ENCODE measurements at regions not wholly inside any gene's neighbourhood (a gene's known extent, or its start where the extent isn't known, plus 50 kb on each side); places are given as distances from the start of the nearest gene placed in this dataset.

GRCh38 chr22:27401321-27401720 lies 400.2 kb downstream of the MN1 start:
- no peak overlapping the region for H3K27ac ChIP-seq (ENCODE audit: low read depth in 1 of 2, low read length in 1 of 2)
- no peak for DNase-seq (ENCODE audit: low read depth in 6 of 9, low spot score in 9 of 9)
- no peaks in the 10 kb centered on the region for H3K36me3 ChIP-seq (ENCODE audit: control insufficient read depth in 2 of 2, insufficient read depth in 2 of 2, low read length in 1 of 2)
- 88% methylated on average over 3 of the region's 3 CpGs for WGBS
- no peaks in the 10 kb centered on the region for H3K27me3 ChIP-seq (ENCODE audit: control insufficient read depth in 2 of 2, insufficient read depth in 1 of 2, low read length in 1 of 2)
- H3K9me3 ChIP-seq (ENCODE audit: control insufficient read depth in 2 of 2, insufficient read depth in 1 of 2, low read length in 1 of 2), result no peaks in the 10 kb centered on the region
- no peaks in the 10 kb centered on the region for H3K4me1 ChIP-seq (ENCODE audit: control insufficient read depth in 2 of 2, insufficient read depth in 2 of 2, low read length in 2 of 2)
- H3K4me3 ChIP-seq (ENCODE audit: low read length in 2 of 2), result no peak overlapping the region

- H3K36me3 ChIP-seq (ENCODE audit: control insufficient read depth in 2 of 2, insufficient read depth in 2 of 2, low read length in 1 of 2), result no peaks in the 10 kb centered on the region
- H3K27ac ChIP-seq (ENCODE audit: low read depth in 1 of 2, low read length in 1 of 2), result no peak overlapping the region
- H3K4me1 ChIP-seq (ENCODE audit: control insufficient read depth in 2 of 2, insufficient read depth in 2 of 2, low read length in 2 of 2), result no peaks in the 10 kb centered on the region
- no peaks in the 10 kb centered on the region for H3K27me3 ChIP-seq (ENCODE audit: control insufficient read depth in 2 of 2, insufficient read depth in 1 of 2, low read length in 1 of 2)
- no peak overlapping the region for H3K4me3 ChIP-seq (ENCODE audit: low read length in 2 of 2)
- no peaks in the 10 kb centered on the region for H3K9me3 ChIP-seq (ENCODE audit: control insufficient read depth in 2 of 2, insufficient read depth in 1 of 2, low read length in 1 of 2)
- DNase-seq (ENCODE audit: low read depth in 6 of 9, low spot score in 9 of 9), result no peak
- WGBS, result 89% methylated on average over 5 of the region's 5 CpGs
Measured at GRCh38 chr22:27404441-27404840, 397.1 kb downstream of the MN1 start.

- 68% methylated on average over 10 of the region's 10 CpGs for whole genome bisulfite sequencing
Measured at GRCh38 chr22:27405672-27406388, 395.7 kb downstream of the MN1 start.

GRCh38 chr22:27406389-27406861 lies 395.1 kb downstream of the MN1 start:
- no peak overlapping the region for H3K27ac ChIP-seq (ENCODE audit: low read depth in 1 of 2, low read length in 1 of 2)
- no peaks in the 10 kb centered on the region for H3K36me3 ChIP-seq (ENCODE audit: control insufficient read depth in 2 of 2, insufficient read depth in 2 of 2, low read length in 1 of 2)
- WGBS, result 97% methylated on average over 2 of the region's 2 CpGs
- no peaks in the 10 kb centered on the region for H3K27me3 ChIP-seq (ENCODE audit: control insufficient read depth in 2 of 2, insufficient read depth in 1 of 2, low read length in 1 of 2)
- no peaks in the 10 kb centered on the region for H3K4me1 ChIP-seq (ENCODE audit: control insufficient read depth in 2 of 2, insufficient read depth in 2 of 2, low read length in 2 of 2)
- no peaks in the 10 kb centered on the region for H3K9me3 ChIP-seq (ENCODE audit: control insufficient read depth in 2 of 2, insufficient read depth in 1 of 2, low read length in 1 of 2)
- H3K4me3 ChIP-seq (ENCODE audit: low read length in 2 of 2), result no peak overlapping the region
- DNase-seq (ENCODE audit: low read depth in 6 of 9, low spot score in 9 of 9), result no peak

More at GRCh38 chr22:27405672-27406388, 395.7 kb downstream of the MN1 start:
- Histone ChIP-seq H3K4me3 (ENCODE audit: low read length in 2 of 2) (no peak overlapping the region), H3K36me3 (ENCODE audit: control insufficient read depth in 2 of 2, insufficient read depth in 2 of 2, low read length in 1 of 2) (no peaks in the 10 kb centered on the region), H3K27ac (ENCODE audit: low read depth in 1 of 2, low read length in 1 of 2) (no peak overlapping the region), H3K4me1 (ENCODE audit: control insufficient read depth in 2 of 2, insufficient read depth in 2 of 2, low read length in 2 of 2) (no peaks in the 10 kb centered on the region), H3K27me3 (ENCODE audit: control insufficient read depth in 2 of 2, insufficient read depth in 1 of 2, low read length in 1 of 2) (no peaks in the 10 kb centered on the region), H3K9me3 (ENCODE audit: control insufficient read depth in 2 of 2, insufficient read depth in 1 of 2, low read length in 1 of 2) (no peaks in the 10 kb centered on the region)
- DNase-seq (ENCODE audit: low read depth in 6 of 9, low spot score in 9 of 9), result peak in 3 of 9 donors; percentile 5 to 15 (median 6)

GRCh38 chr22:27407369-27407985 lies 394.1 kb downstream of the MN1 start:
- no peak for DNase-seq (ENCODE audit: low read depth in 6 of 9, low spot score in 9 of 9)
- WGBS, result 92% methylated on average over 14 of the region's 14 CpGs

GRCh38 chr22:27408068-27408467 lies 393.5 kb downstream of the MN1 start:
- WGBS, result 57% methylated on average over 2 of the region's 2 CpGs
- H3K36me3 ChIP-seq (ENCODE audit: control insufficient read depth in 2 of 2, insufficient read depth in 2 of 2, low read length in 1 of 2), result no peaks in the 10 kb centered on the region
- no peak overlapping the region for H3K4me3 ChIP-seq (ENCODE audit: low read length in 2 of 2)
- H3K27me3 ChIP-seq (ENCODE audit: control insufficient read depth in 2 of 2, insufficient read depth in 1 of 2, low read length in 1 of 2), result no peaks in the 10 kb centered on the region
- H3K9me3 ChIP-seq (ENCODE audit: control insufficient read depth in 2 of 2, insufficient read depth in 1 of 2, low read length in 1 of 2), result no peaks in the 10 kb centered on the region
- no peak overlapping the region for H3K27ac ChIP-seq (ENCODE audit: low read depth in 1 of 2, low read length in 1 of 2)
- no peak for DNase-seq (ENCODE audit: low read depth in 6 of 9, low spot score in 9 of 9)
- H3K4me1 ChIP-seq (ENCODE audit: control insufficient read depth in 2 of 2, insufficient read depth in 2 of 2, low read length in 2 of 2), result no peaks in the 10 kb centered on the region

More at GRCh38 chr22:27407369-27407985, 394.1 kb downstream of the MN1 start:
- Histone ChIP-seq H3K9me3 (ENCODE audit: control insufficient read depth in 2 of 2, insufficient read depth in 1 of 2, low read length in 1 of 2) (no peaks in the 10 kb centered on the region), H3K4me3 (ENCODE audit: low read length in 2 of 2) (no peak overlapping the region), H3K36me3 (ENCODE audit: control insufficient read depth in 2 of 2, insufficient read depth in 2 of 2, low read length in 1 of 2) (no peaks in the 10 kb centered on the region), H3K27me3 (ENCODE audit: control insufficient read depth in 2 of 2, insufficient read depth in 1 of 2, low read length in 1 of 2) (no peaks in the 10 kb centered on the region), H3K4me1 (ENCODE audit: control insufficient read depth in 2 of 2, insufficient read depth in 2 of 2, low read length in 2 of 2) (no peaks in the 10 kb centered on the region), H3K27ac (ENCODE audit: low read depth in 1 of 2, low read length in 1 of 2) (no peak overlapping the region)

- H3K27ac ChIP-seq (ENCODE audit: low read depth in 1 of 2, low read length in 1 of 2), result no peak overlapping the region
- no peak for DNase-seq (ENCODE audit: low read depth in 6 of 9, low spot score in 9 of 9)
- H3K4me3 ChIP-seq (ENCODE audit: low read length in 2 of 2), result no peak overlapping the region
- 88% methylated on average over 11 of the region's 11 CpGs for WGBS
- H3K27me3 ChIP-seq (ENCODE audit: control insufficient read depth in 2 of 2, insufficient read depth in 1 of 2, low read length in 1 of 2), result no peaks in the 10 kb centered on the region
- no peaks in the 10 kb centered on the region for H3K36me3 ChIP-seq (ENCODE audit: control insufficient read depth in 2 of 2, insufficient read depth in 2 of 2, low read length in 1 of 2)
- no peaks in the 10 kb centered on the region for H3K9me3 ChIP-seq (ENCODE audit: control insufficient read depth in 2 of 2, insufficient read depth in 1 of 2, low read length in 1 of 2)
- no peaks in the 10 kb centered on the region for H3K4me1 ChIP-seq (ENCODE audit: control insufficient read depth in 2 of 2, insufficient read depth in 2 of 2, low read length in 2 of 2)
Measured at GRCh38 chr22:27409299-27409698, 392.3 kb downstream of the MN1 start.

- DNase-seq (ENCODE audit: low read depth in 6 of 9, low spot score in 9 of 9), result no peak
- Histone ChIP-seq H3K27ac (ENCODE audit: low read depth in 1 of 2, low read length in 1 of 2) (no peak overlapping the region), H3K27me3 (ENCODE audit: control insufficient read depth in 2 of 2, insufficient read depth in 1 of 2, low read length in 1 of 2) (no peaks in the 10 kb centered on the region), H3K36me3 (ENCODE audit: control insufficient read depth in 2 of 2, insufficient read depth in 2 of 2, low read length in 1 of 2) (no peaks in the 10 kb centered on the region), H3K9me3 (ENCODE audit: control insufficient read depth in 2 of 2, insufficient read depth in 1 of 2, low read length in 1 of 2) (no peaks in the 10 kb centered on the region), H3K4me3 (ENCODE audit: low read length in 2 of 2) (no peak overlapping the region), H3K4me1 (ENCODE audit: control insufficient read depth in 2 of 2, insufficient read depth in 2 of 2, low read length in 2 of 2) (peaks cover 0 to 3% of the 10 kb centered on the region in 2 donors)
- WGBS, result 93% methylated on average over 7 of the region's 7 CpGs
Measured at GRCh38 chr22:27412866-27413445, 388.6 kb downstream of the MN1 start.

GRCh38 chr22:27413702-27414101 lies 387.9 kb downstream of the MN1 start:
- H3K9me3 ChIP-seq (ENCODE audit: control insufficient read depth in 2 of 2, insufficient read depth in 1 of 2, low read length in 1 of 2), result no peaks in the 10 kb centered on the region
- no peaks in the 10 kb centered on the region for H3K27me3 ChIP-seq (ENCODE audit: control insufficient read depth in 2 of 2, insufficient read depth in 1 of 2, low read length in 1 of 2)

More at GRCh38 chr22:27413702-27414101, 387.9 kb downstream of the MN1 start:
- DNase-seq (ENCODE audit: low read depth in 6 of 9, low spot score in 9 of 9), result no peak
- H3K36me3 ChIP-seq (ENCODE audit: control insufficient read depth in 2 of 2, insufficient read depth in 2 of 2, low read length in 1 of 2), result no peaks in the 10 kb centered on the region
- WGBS, result 91% methylated on average over 3 of the region's 3 CpGs
- peaks cover 0 to 3% of the 10 kb centered on the region in 2 donors for H3K4me1 ChIP-seq (ENCODE audit: control insufficient read depth in 2 of 2, insufficient read depth in 2 of 2, low read length in 2 of 2)
- no peak overlapping the region for H3K4me3 ChIP-seq (ENCODE audit: low read length in 2 of 2)
- H3K27ac ChIP-seq (ENCODE audit: low read depth in 1 of 2, low read length in 1 of 2), result no peak overlapping the region
